GM18507 (cell line): ENCODE measurements at regions not wholly inside any gene's neighbourhood (a gene's known extent, or its start where the extent isn't known, plus 50 kb on each side); places are given as distances from the start of the nearest gene placed in this dataset.

ENCODE experiments used
- DNase-seq: peaks from one replicate; pipeline ENCODE4 v3.0.0; 2011; ENCODE audit warnings: low read depth; ENCODE audit not compliant: insufficient read length; ENCODE audit errors: extremely low spot score
- FAIRE-seq: peaks from 2 replicates; lab custom pipeline; 2011; peaks lifted over from hg19 to GRCh38; lab: Jason Lieb, UNC

- DNase-seq (no peak), FAIRE-seq (no peak)
Measured at GRCh38 chr1:195096051-195096521, 1512.2 kb downstream of the KCNT2 start.

GRCh38 chr1:195085196-195085595 is 1523.0 kb downstream of the KCNT2 start:
- DNase-seq (no peak), FAIRE-seq (no peak)

- FAIRE-seq (no peak), DNase-seq (no peak)
Measured at GRCh38 chr1:195082183-195082582, 1526.1 kb downstream of the KCNT2 start.

GRCh38 chr1:195076682-195077081 is 1531.6 kb downstream of the KCNT2 start:
- FAIRE-seq (no peak), DNase-seq (no peak)

- DNase-seq (no peak), FAIRE-seq (no peak)
Measured at GRCh38 chr1:195075973-195076372, 1532.3 kb downstream of the KCNT2 start.

GRCh38 chr1:195071461-195071860 is 1536.8 kb downstream of the KCNT2 start:
- no peak for DNase-seq
- no peak for FAIRE-seq

GRCh38 chr1:195065437-195065836 is 1542.8 kb downstream of the KCNT2 start:
- DNase-seq = no peak
- no peak for FAIRE-seq

GRCh38 chr1:195064358-195064757 is 1543.9 kb downstream of the KCNT2 start:
- no peak for FAIRE-seq
- no peak for DNase-seq

- FAIRE-seq = no peak
- DNase-seq = no peak
Measured at GRCh38 chr1:195054217-195054687, 1554.0 kb downstream of the KCNT2 start.

GRCh38 chr1:195053478-195053877 is 1554.8 kb downstream of the KCNT2 start:
- FAIRE-seq (peak; percentile 46), DNase-seq (no peak)

GRCh38 chr1:195047772-195048171 is 1560.5 kb downstream of the KCNT2 start:
- FAIRE-seq = no peak
- no peak for DNase-seq

- FAIRE-seq (no peak), DNase-seq (no peak)
Measured at GRCh38 chr1:195045072-195045471, 1563.2 kb downstream of the KCNT2 start.

GRCh38 chr1:195030793-195031192 is 1577.4 kb downstream of the KCNT2 start:
- FAIRE-seq (no peak), DNase-seq (no peak)

- FAIRE-seq = no peak
Measured at GRCh38 chr1:195026792-195027191, 1581.4 kb downstream of the KCNT2 start.

GRCh38 chr1:195019385-195019784 is 1588.9 kb downstream of the KCNT2 start:
- FAIRE-seq (no peak), DNase-seq (no peak)

More at GRCh38 chr1:195026792-195027191, 1581.4 kb downstream of the KCNT2 start:
- no peak for DNase-seq

GRCh38 chr1:195012995-195013394 is 1595.2 kb downstream of the KCNT2 start:
- FAIRE-seq = no peak
- no peak for DNase-seq

GRCh38 chr1:195005338-195005737 is 1602.9 kb downstream of the KCNT2 start:
- no peak for FAIRE-seq

GRCh38 chr1:194990483-194990882 is 1617.8 kb downstream of the KCNT2 start:
- no peak for DNase-seq
- FAIRE-seq = no peak

More at GRCh38 chr1:195005338-195005737, 1602.9 kb downstream of the KCNT2 start:
- no peak for DNase-seq

GRCh38 chr1:194975913-194976312 is 1632.3 kb downstream of the KCNT2 start:
- no peak for DNase-seq
- FAIRE-seq = no peak

- no peak for DNase-seq
- FAIRE-seq = no peak
Measured at GRCh38 chr1:194968916-194969315, 1639.3 kb downstream of the KCNT2 start.

- DNase-seq (no peak), FAIRE-seq (no peak)
Measured at GRCh38 chr1:194959795-194960194, 1648.4 kb downstream of the KCNT2 start.

GRCh38 chr1:194952171-194952570 is 1656.1 kb downstream of the KCNT2 start:
- DNase-seq (no peak), FAIRE-seq (no peak)
